ENCODE measurements at regions not wholly inside any gene's neighbourhood (a gene's known extent, or its start where the extent isn't known, plus 50 kb on each side); places are given as distances from the start of the nearest gene placed in this dataset.

GRCh38 chr1:208825300-208825699 is 581.1 kb upstream of the PLXNA2 start:
- H3K36me3 Mint-ChIP-seq = no peaks in the 10 kb centered on the region
- intact Hi-C loops (cut with micrococcal nuclease) = no loop called here
- WGBS (ENCODE audit: insufficient coverage) = 100% methylated on average over 1 of the region's 2 CpGs
- H3K9ac ChIP-seq (ENCODE audit: insufficient read depth, low read length, poor library complexity, severe bottlenecking) = no peak overlapping the region
- no peaks in the 10 kb centered on the region for H3K4me1 ChIP-seq (ENCODE audit: control insufficient read depth in 1 of 2, insufficient read depth in 2 of 2, low read length in 2 of 2)
- H2AFZ ChIP-seq (ENCODE audit: insufficient read depth, low read depth, low read length, poor library complexity, severe bottlenecking) = no peak overlapping the region
- H3K27ac ChIP-seq (ENCODE audit: low read depth in 1 of 2, low read length in 2 of 2) = no peak overlapping the region
- no peaks in the 10 kb centered on the region for H3K36me3 ChIP-seq (replicated peaks in 1 of 2; ENCODE audit: control insufficient read depth in 1 of 2, insufficient read depth in 2 of 2, low read length in 2 of 2)
- no peak for DNase-seq
- no peaks in the 10 kb centered on the region for H3K4me1 Mint-ChIP-seq
- peaks cover 0 to 4% (median 0%) of the 10 kb centered on the region in 3 donors for H3K27me3 Mint-ChIP-seq (ENCODE audit: low read depth in 3 of 3)
- no peak overlapping the region for H3K4me3 ChIP-seq (replicated peaks in 1 of 3; ENCODE audit: low read depth in 2 of 3, low read length in 3 of 3)
- TF ChIP-seq, protein P1, sequence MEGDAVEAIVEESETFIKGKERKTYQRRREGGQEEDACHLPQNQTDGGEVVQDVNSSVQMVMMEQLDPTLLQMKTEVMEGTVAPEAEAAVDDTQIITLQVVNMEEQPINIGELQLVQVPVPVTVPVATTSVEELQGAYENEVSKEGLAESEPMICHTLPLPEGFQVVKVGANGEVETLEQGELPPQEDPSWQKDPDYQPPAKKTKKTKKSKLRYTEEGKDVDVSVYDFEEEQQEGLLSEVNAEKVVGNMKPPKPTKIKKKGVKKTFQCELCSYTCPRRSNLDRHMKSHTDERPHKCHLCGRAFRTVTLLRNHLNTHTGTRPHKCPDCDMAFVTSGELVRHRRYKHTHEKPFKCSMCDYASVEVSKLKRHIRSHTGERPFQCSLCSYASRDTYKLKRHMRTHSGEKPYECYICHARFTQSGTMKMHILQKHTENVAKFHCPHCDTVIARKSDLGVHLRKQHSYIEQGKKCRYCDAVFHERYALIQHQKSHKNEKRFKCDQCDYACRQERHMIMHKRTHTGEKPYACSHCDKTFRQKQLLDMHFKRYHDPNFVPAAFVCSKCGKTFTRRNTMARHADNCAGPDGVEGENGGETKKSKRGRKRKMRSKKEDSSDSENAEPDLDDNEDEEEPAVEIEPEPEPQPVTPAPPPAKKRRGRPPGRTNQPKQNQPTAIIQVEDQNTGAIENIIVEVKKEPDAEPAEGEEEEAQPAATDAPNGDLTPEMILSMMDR (IDR thresholded peaks at IDR 0.05) = no peak
- H3K79me2 ChIP-seq (ENCODE audit: insufficient read depth, low read length) = no peaks in the 10 kb centered on the region
- peaks cover 0 to 5% (median 0%) of the 10 kb centered on the region in 7 donors for H3K9me3 Mint-ChIP-seq
- no peak overlapping the region for H3K4me3 Mint-ChIP-seq
- H3K4me2 ChIP-seq (replicated peaks; ENCODE audit: extremely low read depth, low read length, poor library complexity, severe bottlenecking) = no peak overlapping the region
- no peaks in the 10 kb centered on the region for H4K20me1 ChIP-seq (ENCODE audit: insufficient read depth, low read length)
- no peaks in the 10 kb centered on the region for H3K27me3 ChIP-seq (ENCODE audit: control insufficient read depth in 2 of 2, insufficient read depth in 2 of 2, low read length in 2 of 2)
- H3K9me3 ChIP-seq (replicated peaks in 1 of 2; ENCODE audit: control insufficient read depth in 1 of 2, insufficient read depth in 1 of 2, low read length in 2 of 2) = no peaks in the 10 kb centered on the region
- H3K27ac Mint-ChIP-seq = no peak overlapping the region

GRCh38 chr1:208829595-208829994 is 585.4 kb upstream of the PLXNA2 start:
- H3K79me2 ChIP-seq (ENCODE audit: insufficient read depth, low read length) = no peaks in the 10 kb centered on the region
- H3K9ac ChIP-seq (ENCODE audit: insufficient read depth, low read length, poor library complexity, severe bottlenecking) = no peak overlapping the region
- no peak overlapping the region for H2AFZ ChIP-seq (ENCODE audit: insufficient read depth, low read depth, low read length, poor library complexity, severe bottlenecking)
- H3K4me3 ChIP-seq (replicated peaks in 1 of 3; ENCODE audit: low read depth in 2 of 3, low read length in 3 of 3) = no peak overlapping the region
- DNase-seq = no peak
- H3K27me3 Mint-ChIP-seq (ENCODE audit: low read depth in 3 of 3) = peaks cover 0 to 2% (median 0%) of the 10 kb centered on the region in 3 donors
- H3K9me3 Mint-ChIP-seq = peaks cover 0 to 5% (median 2%) of the 10 kb centered on the region in 7 donors
- no peaks in the 10 kb centered on the region for H3K4me1 Mint-ChIP-seq
- intact Hi-C loops (cut with micrococcal nuclease) = no loop called here
- H3K4me3 Mint-ChIP-seq = no peak overlapping the region
- no peak overlapping the region for H3K27ac Mint-ChIP-seq
- TF ChIP-seq, protein P1 (IDR thresholded peaks at IDR 0.05) = no peak
- no peak overlapping the region for H3K4me2 ChIP-seq (replicated peaks; ENCODE audit: extremely low read depth, low read length, poor library complexity, severe bottlenecking)
- H3K27me3 ChIP-seq (ENCODE audit: control insufficient read depth in 2 of 2, insufficient read depth in 2 of 2, low read length in 2 of 2) = no peaks in the 10 kb centered on the region
- H3K27ac ChIP-seq (ENCODE audit: low read depth in 1 of 2, low read length in 2 of 2) = no peak overlapping the region
- H3K4me1 ChIP-seq (ENCODE audit: control insufficient read depth in 1 of 2, insufficient read depth in 2 of 2, low read length in 2 of 2) = no peaks in the 10 kb centered on the region
- 90% methylated on average over 3 of the region's 5 CpGs for WGBS (ENCODE audit: insufficient coverage)
- no peaks in the 10 kb centered on the region for H4K20me1 ChIP-seq (ENCODE audit: insufficient read depth, low read length)
- no peaks in the 10 kb centered on the region for H3K9me3 ChIP-seq (replicated peaks in 1 of 2; ENCODE audit: control insufficient read depth in 1 of 2, insufficient read depth in 1 of 2, low read length in 2 of 2)
- no peaks in the 10 kb centered on the region for H3K36me3 ChIP-seq (replicated peaks in 1 of 2; ENCODE audit: control insufficient read depth in 1 of 2, insufficient read depth in 2 of 2, low read length in 2 of 2)
- no peaks in the 10 kb centered on the region for H3K36me3 Mint-ChIP-seq
